ENCODE measurements at regions not wholly inside any gene's neighbourhood (a gene's known extent, or its start where the extent isn't known, plus 50 kb on each side); places are given as distances from the start of the nearest gene placed in this dataset.
"Not testable (repeated sequence)": the region's sequence is repeated elsewhere in the genome, so short reads cannot be mapped to it uniquely, and the experiment has no call there.

DNA sequence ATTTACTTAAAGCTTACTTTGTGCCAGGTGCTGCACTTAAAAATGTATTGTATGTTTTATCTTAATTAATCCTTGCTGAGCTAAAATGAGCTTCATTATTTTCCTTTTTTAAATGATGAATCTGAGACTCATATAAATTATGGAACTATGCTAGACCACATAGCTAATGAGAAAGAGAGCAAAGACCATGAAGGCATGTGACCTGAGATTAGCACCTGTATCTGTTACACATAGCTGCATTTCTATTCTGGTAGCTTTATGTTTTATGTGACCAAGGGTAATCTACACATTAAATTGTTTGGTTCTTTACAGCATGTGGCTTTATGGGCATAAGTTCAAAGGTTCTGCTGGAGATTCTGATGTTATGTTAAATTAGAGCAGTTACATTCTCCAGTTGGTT is 839.1 kb upstream of the SORCS1 start:
- no peak for DNase-seq (ENCODE audit: extremely low read depth, low read depth, low spot score)

- no peak for DNase-seq (ENCODE audit: extremely low read depth, low read depth, low spot score)
Measured at GRCh38 chr10:108003061-108003460, 838.6 kb upstream of the SORCS1 start.

GRCh38 chr10:108000365-108000764 is 835.9 kb upstream of the SORCS1 start:
- DNase-seq (ENCODE audit: extremely low read depth, low read depth, low spot score): no peak

GRCh38 chr10:107994621-107995270 is 830.2 kb upstream of the SORCS1 start:
- DNase-seq (ENCODE audit: extremely low read depth, low read depth, low spot score): no peak

DNA sequence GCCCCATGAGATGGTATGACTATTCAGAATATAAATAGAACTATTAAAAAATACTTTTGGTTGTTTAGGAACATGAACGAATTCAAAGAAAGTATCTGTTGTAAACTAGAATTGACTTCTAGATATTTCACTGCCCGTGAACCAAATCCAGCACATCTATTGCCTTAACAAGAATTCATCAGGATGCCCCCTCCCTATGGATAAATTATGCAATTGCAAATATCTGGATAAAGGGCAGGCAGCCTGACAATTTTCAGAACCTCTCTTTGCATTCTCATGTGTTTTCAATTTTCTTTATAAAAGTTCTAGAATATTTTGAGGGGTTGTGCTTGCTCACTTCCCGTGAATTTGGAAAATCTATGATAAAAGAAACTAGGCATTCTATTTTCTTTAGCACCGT is 822.1 kb upstream of the SORCS1 start:
- no peak for DNase-seq (ENCODE audit: extremely low read depth, low read depth, low spot score)

GRCh38 chr10:107984581-107984980 is 820.1 kb upstream of the SORCS1 start:
- DNase-seq (ENCODE audit: extremely low read depth, low read depth, low spot score): no peak

DNA sequence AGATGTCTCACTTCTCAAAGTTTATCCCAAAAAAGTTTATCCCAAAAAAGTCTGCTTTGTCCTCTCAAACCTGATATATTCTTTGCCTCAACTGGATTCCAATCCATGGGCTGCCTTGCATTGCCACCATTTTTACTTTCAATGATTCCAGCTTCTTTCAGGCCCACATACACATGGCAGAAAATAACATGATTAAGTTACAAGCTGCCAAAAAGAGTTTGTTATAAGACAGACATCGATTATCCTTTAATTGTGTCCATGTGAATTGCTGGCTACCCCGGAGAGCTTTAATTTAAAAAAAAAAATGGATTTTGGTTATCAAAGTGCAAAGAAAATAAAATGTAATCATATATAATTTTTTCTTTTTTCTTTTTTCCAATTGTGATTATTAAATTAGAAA is 819.6 kb upstream of the SORCS1 start:
- DNase-seq (ENCODE audit: extremely low read depth, low read depth, low spot score): no peak

GRCh38 chr10:107978455-107978854 is 813.9 kb upstream of the SORCS1 start:
- DNase-seq (ENCODE audit: extremely low read depth, low read depth, low spot score): no peak

DNA sequence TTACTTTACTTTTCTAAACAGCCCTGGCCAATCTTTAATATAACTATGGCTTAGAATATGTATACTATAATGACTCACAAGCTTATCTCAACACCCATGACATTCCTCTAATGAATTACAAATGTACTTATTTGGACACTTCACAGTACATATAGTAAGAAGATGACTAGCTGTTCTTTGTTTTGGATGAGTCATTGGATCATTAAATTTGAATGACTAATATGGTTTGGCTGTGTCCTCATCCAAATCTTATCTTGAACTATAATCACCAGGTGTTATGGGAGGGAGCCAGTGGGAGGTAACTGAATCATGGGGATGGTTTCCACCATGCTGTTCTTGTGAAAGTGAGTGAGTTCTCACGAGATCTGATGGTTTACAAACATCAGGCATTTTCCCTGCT is 807.5 kb upstream of the SORCS1 start:
- DNase-seq (ENCODE audit: extremely low read depth, low read depth, low spot score): no peak

DNA sequence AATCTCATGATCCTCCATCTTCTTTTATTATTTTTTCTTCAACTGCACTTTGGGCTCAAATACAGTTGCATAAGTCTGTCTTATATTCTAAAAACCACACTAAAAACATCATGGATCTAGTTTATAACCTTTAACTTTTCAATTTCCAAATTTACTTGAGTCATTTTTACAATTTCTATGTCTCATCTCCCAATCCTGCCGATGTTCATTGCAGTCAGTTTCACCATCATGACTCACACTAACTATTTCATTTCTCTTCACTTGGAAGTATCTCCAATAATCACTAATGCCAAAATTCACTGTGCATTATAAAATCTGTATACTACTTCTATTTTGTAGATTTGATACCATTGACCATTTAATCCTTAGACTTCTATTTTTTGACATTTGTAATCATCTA is 806.9 kb upstream of the SORCS1 start:
- no peak for DNase-seq (ENCODE audit: extremely low read depth, low read depth, low spot score)

- no peak for DNase-seq (ENCODE audit: extremely low read depth, low read depth, low spot score)
Measured at GRCh38 chr10:107970512-107970911, 806.0 kb upstream of the SORCS1 start.

DNA sequence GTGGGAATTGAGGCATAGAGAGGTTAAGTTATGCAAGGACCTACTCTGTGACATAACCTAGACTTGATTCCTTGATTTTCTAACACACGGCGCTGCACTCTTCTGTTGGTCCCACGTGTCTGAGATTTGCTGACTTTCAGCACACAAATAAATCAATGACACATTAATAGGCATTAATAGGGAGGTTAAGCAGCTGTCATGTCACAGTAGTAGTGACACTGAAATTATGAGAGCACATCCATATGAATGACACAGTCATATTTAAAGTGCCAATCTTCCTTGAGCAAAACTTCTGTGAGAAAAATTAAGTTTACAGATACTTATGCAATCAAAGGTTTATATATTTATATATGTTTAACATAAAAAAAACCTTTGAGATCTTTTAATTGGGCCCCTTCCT is 805.4 kb upstream of the SORCS1 start:
- no peak for DNase-seq (ENCODE audit: extremely low read depth, low read depth, low spot score)

DNA sequence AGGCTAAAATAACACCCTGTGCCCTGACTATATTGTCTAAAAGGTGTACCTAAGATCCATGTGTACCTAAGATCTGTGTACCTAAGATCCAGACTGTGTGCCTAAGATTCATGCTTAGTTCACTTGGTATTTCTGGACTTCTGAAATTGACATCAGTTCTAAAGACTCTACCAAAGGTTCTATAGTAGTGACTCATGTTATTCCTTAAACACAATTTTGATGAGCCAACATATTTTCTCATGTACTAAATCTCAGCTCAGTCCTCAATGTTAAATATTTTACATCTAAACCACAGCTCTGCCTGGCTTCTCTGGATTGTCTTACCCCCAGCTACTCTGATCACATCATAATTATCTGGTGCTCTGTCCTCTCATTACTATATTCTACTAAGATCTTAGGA is 802.3 kb upstream of the SORCS1 start:
- DNase-seq (ENCODE audit: extremely low read depth, low read depth, low spot score): no peak

DNA sequence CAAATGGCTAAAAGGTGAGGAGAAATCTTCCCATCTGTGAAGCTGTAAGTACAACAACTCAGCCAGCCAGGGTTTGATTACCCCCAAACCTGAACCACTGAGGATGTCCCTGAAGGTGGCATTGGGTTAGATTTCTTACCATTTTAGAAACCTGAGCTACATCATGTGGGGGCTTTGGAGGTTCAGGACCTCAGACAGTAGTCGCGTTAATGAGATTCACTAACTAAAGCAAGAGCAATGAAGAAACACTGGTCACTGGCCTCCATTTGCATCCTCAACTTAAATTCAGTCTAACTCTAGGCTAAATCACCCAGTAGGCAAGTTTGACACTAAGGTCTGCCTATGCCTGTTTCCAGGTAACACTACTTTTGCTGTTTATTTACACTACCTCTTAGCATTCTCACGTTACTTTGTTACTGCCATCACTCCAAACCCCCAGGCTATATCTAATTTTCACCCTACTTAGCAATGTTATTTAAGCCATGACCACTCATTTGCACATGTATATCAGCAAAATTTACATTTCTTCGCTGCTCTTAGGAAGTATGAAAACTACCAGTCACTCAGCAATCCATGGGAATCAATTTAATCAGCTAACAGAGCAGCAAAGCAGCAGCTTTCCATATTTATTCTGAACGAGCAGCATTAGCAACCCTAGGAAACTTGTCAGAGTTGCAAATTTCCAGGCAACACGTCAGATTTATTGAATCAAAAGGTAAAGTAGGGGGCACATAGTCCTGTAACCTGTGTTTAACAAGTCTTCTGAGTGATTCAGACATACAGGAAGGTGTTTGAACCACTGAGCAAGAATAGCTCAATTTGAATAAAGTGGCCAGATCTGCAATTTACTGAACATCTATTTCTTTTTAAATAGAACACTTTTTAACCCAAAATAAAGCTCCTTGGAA is 788.4 kb upstream of the SORCS1 start:
- no peak for DNase-seq (ENCODE audit: extremely low read depth, low read depth, low spot score)

- not testable (repeated sequence) for DNase-seq (ENCODE audit: extremely low read depth, low read depth, low spot score)
Measured at GRCh38 chr10:107950411-107951062, 786.0 kb upstream of the SORCS1 start.

DNA sequence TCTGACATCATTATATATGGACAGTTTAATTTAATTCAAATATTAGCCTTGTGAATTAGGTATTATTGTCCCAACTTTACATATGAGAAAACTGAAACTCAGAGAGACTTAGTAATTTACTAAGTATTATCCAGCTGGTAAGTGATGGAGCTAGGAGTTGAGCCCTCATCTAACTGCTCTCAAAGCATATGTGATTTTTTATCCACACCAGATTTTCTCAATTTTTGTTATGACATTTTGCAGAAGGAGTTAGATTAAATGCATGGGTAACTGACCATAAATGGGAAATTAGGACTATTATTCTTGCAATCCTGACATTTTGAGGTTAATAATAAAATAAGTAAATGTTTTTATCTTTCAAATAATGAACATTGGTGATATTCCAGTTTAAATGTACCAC is 778.3 kb upstream of the SORCS1 start:
- DNase-seq (ENCODE audit: extremely low read depth, low read depth, low spot score): no peak

GRCh38 chr10:107933076-107933475 is 768.6 kb upstream of the SORCS1 start:
- DNase-seq (ENCODE audit: extremely low read depth, low read depth, low spot score): no peak

DNA sequence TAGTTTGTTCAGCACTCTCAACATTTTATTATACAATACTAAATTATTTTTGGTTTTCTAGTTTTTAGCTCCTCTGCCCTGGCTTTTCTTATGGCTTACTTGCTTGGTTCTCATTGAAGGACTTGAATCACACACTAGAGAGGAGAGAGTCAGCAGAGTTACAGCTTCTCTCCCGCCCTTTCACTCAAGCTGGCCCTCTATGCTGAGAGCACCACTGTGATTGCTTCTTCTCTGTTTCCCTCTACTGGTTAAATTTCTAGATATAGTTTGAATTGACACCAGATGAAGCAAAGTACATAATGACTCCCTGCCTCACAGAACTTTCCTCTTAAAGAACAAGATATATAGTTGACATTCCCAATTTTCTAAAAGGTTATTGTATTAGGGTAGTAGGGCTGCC is 767.3 kb upstream of the SORCS1 start:
- no peak for DNase-seq (ENCODE audit: extremely low read depth, low read depth, low spot score)

DNA sequence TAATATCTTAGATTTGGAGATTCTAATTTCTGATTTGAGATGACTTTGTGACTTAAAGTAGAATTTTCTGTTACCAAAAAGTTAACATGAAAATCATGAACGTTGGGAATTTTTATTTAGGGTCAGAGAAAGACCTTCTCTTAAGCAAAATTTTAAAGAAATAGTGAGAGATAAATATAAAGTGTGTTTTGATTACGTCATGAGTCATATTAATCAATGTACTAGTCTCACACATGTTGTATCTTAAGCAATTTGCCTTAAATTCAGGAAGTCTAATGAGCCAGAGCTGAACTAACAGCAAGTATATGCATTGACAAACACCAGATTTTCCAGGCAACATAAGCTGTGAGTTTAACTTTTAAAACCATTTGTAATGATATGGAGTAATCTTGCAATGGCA is 765.5 kb upstream of the SORCS1 start:
- DNase-seq (ENCODE audit: extremely low read depth, low read depth, low spot score): no peak

GRCh38 chr10:107924458-107924857 is 760.0 kb upstream of the SORCS1 start:
- no peak for DNase-seq (ENCODE audit: extremely low read depth, low read depth, low spot score)

DNA sequence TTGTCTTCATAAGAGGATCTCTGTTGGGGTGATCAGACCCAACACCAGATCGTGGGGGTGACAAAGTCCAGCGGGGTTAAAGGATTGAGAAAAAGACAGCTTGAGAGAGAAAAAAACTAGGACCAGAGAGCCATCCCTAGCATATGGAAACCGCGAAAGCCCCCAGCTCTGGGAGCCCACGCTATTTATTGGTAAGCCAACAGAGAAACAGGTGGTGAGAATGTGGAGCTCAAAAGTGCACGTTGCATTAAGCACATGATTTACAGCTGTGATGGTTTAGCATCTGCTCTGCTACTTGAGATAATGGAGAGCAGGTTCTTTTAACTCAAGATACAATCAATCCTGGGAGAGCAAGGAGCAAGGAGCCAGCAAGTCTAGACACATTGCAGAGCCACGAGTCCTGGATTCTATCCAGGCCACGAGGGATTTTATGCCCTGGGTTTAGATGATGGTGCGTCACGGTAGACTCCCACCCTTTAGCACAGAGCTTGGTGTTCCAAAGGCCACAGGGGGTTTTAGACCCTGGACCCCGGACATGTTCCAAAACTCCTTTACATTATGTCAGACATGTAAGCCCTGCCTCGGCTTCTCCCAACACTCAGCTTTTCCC is 755.2 kb upstream of the SORCS1 start:
- DNase-seq (ENCODE audit: extremely low read depth, low read depth, low spot score): no peak
